ENCODE measurements at regions not wholly inside any gene's neighbourhood (a gene's known extent, or its start where the extent isn't known, plus 50 kb on each side); places are given as distances from the start of the nearest gene placed in this dataset.

GRCh38 chr11:128039140-128040021, 548.0 kb downstream of the ETS1 start:
- WGBS (ENCODE audit: low lambda C conversion rate), result 84% methylated on average over 7 of the region's 8 CpGs
- POLR2A ChIA-PET, result no interaction called here
- CTCF ChIA-PET, result interaction anchor here (0.6 to 4.0 kb wide), 7 partner anchors 9 to 792 kb away, joined by 3 to 31 read pairs (median 6); no protein-coding TSS in a partner anchor
- Histone ChIP-seq H3K4me2 (no peak overlapping the region), H3K4me3 (ENCODE audit: low read depth in 2 of 2, low read length in 1 of 2) (no peak overlapping the region), H4K20me1 (ENCODE audit: insufficient read depth) (no peaks in the 10 kb centered on the region), H3K9ac (no peak overlapping the region), H3K9me2 (no peaks in the 10 kb centered on the region), H3K27ac (ENCODE audit: low read depth in 2 of 2, low read length in 1 of 2) (peak overlapping the region in 1 of 2 experiments; percentile 62; a peak in 1 of 4 replicates), H3K79me2 (ENCODE audit: insufficient read depth) (no peaks in the 10 kb centered on the region), H3F3A (replicated peaks; ENCODE audit: insufficient read depth) (peaks cover 15% of the 10 kb centered on the region), H3K36me3 (replicated peaks in 1 of 2; ENCODE audit: control insufficient read depth in 1 of 2, insufficient read depth in 2 of 2, low read length in 1 of 2) (no peaks in the 10 kb centered on the region), H2AFZ (ENCODE audit: low read depth) (no peak overlapping the region), H3K4me1 (ENCODE audit: control insufficient read depth in 1 of 2, insufficient read depth in 2 of 2, low read depth in 1 of 2, low read length in 1 of 2) (peaks cover 15 to 29% of the 10 kb centered on the region in 2 experiments; a peak in 3 of 4 replicates), H3K9me3 (no peaks in the 10 kb centered on the region), H3K27me3 (ENCODE audit: insufficient read depth) (no peaks in the 10 kb centered on the region)
- no peak for DNase-seq
- TF ChIP-seq MEF2A (IDR thresholded peaks at IDR 0.05; ENCODE audit: borderline replicate concordance, low read depth) (no peak), POLR2AphosphoS5 (IDR thresholded peaks at IDR 0.05; ENCODE audit: low read depth, low read length) (peak; percentile 39; the same call in 1 of the 2 replicates), NFIC (IDR thresholded peaks at IDR 0.05; ENCODE audit: borderline replicate concordance) (peak; percentile 97), FOXM1 (IDR thresholded peaks at IDR 0.05; ENCODE audit: low read depth) (no peak), RFX5 (IDR thresholded peaks at IDR 0.05; ENCODE audit: low read length) (no peak), RXRA (IDR thresholded peaks at IDR 0.05; ENCODE audit: borderline replicate concordance, low read depth) (no peak), NRF1 (IDR thresholded peaks at IDR 0.05; ENCODE audit: low read depth, low read length) (no peak), SIN3A (IDR thresholded peaks at IDR 0.05; ENCODE audit: borderline replicate concordance, low read depth, low read length) (no peak), CHD2 (IDR thresholded peaks at IDR 0.05; ENCODE audit: low read length, partially characterized antibody) (no peak), FOXJ3 (CRISPR knock-in tag; IDR thresholded peaks at IDR 0.05) (no peak), MAX (IDR thresholded peaks at IDR 0.05; ENCODE audit: low read depth) (no peak), USF1 (IDR thresholded peaks at IDR 0.05; ENCODE audit: borderline replicate concordance, low read depth) (no peak), MXI1 (IDR thresholded peaks at IDR 0.05; ENCODE audit: low read depth, low read length) (no peak), EZH2phosphoT487 (IDR thresholded peaks at IDR 0.05; ENCODE audit: borderline replicate concordance, low read depth) (no peak), SMC3 (IDR thresholded peaks at IDR 0.05; ENCODE audit: low read depth, low read length) (no peak), RCOR1 (IDR thresholded peaks at IDR 0.05; ENCODE audit: low read length) (no peak), GABPA (IDR thresholded peaks at IDR 0.05; ENCODE audit: low read depth) (no peak), PBX3 (IDR thresholded peaks at IDR 0.05) (peak; percentile 91), REST (IDR thresholded peaks at IDR 0.05; ENCODE audit: low read depth, low read length) (no peak), TCF12 (IDR thresholded peaks at IDR 0.05) (peak; percentile 89), IRF3 (IDR thresholded peaks at IDR 0.05; ENCODE audit: low read depth, low read length) (no peak), CTCF (IDR thresholded peaks at IDR 0.05) (peak; percentile 35), EP300 (IDR thresholded peaks at IDR 0.05; ENCODE audit: borderline replicate concordance in 1 of 2, low read depth in 1 of 2, low read length in 1 of 2) (peak in 1 of 2 experiments; percentile 73; a peak in 1 of 4 replicates)

Measured in SK-N-SH (cell line).